HG03342 (cell line): ENCODE measurements at regions not wholly inside any gene's neighbourhood (a gene's known extent, or its start where the extent isn't known, plus 50 kb on each side); places are given as distances from the start of the nearest gene placed in this dataset.
A peak's percentile ranks its signal among the peaks of the same experiment; 100 is the strongest.

ENCODE experiments used
- ATAC-seq: cut with Tn5 transposase; IDR thresholded peaks from one replicate; pipeline ENCODE4 v1.9.1; 2021; ENCODE audit warnings: mild to moderate bottlenecking, moderate library complexity; ENCODE audit not compliant: unreplicated experiment

- ATAC-seq: no peak
Observed at GRCh38 chr15:35722501-35722900, 176.5 kb upstream of the DPH6 start.

GRCh38 chr15:35723120-35723847 lies 177.3 kb upstream of the DPH6 start:
- ATAC-seq: no peak

GRCh38 chr15:35723852-35724251 lies 177.9 kb upstream of the DPH6 start:
- no peak for ATAC-seq

GRCh38 chr15:35724626-35725025 lies 178.7 kb upstream of the DPH6 start:
- ATAC-seq: no peak

- no peak for ATAC-seq
Observed at GRCh38 chr15:35725353-35725752, 179.4 kb upstream of the DPH6 start.

GRCh38 chr15:35727627-35728026 lies 181.7 kb upstream of the DPH6 start:
- no peak for ATAC-seq

GRCh38 chr15:35728219-35728940 lies 182.4 kb upstream of the DPH6 start:
- no peak for ATAC-seq

- ATAC-seq: no peak
Observed at GRCh38 chr15:35736150-35736549, 190.2 kb upstream of the DPH6 start.

GRCh38 chr15:35737441-35737840 lies 191.5 kb upstream of the DPH6 start:
- no peak for ATAC-seq

GRCh38 chr15:35738370-35738769 lies 192.4 kb upstream of the DPH6 start:
- ATAC-seq: no peak

- no peak for ATAC-seq
Observed at GRCh38 chr15:35740761-35741160, 194.8 kb upstream of the DPH6 start.

- ATAC-seq: no peak
Observed at GRCh38 chr15:35741395-35741794, 195.4 kb upstream of the DPH6 start.

GRCh38 chr15:35741881-35742280 lies 195.9 kb upstream of the DPH6 start:
- no peak for ATAC-seq

- no peak for ATAC-seq
Observed at GRCh38 chr15:35743321-35743720, 197.4 kb upstream of the DPH6 start.

- ATAC-seq: no peak
Observed at GRCh38 chr15:35746121-35746520, 200.2 kb upstream of the DPH6 start.

- no peak for ATAC-seq
Observed at GRCh38 chr15:35748105-35748504, 202.1 kb upstream of the DPH6 start.

GRCh38 chr15:35750051-35750450 lies 204.1 kb upstream of the DPH6 start:
- no peak for ATAC-seq

- peak; percentile 69 for ATAC-seq
Observed at GRCh38 chr15:35751413-35752133, 205.6 kb upstream of the DPH6 start.

- no peak for ATAC-seq
Observed at GRCh38 chr15:35752134-35752466, 206.1 kb upstream of the DPH6 start.

GRCh38 chr15:35753486-35753885 lies 207.5 kb upstream of the DPH6 start:
- ATAC-seq: no peak

- no peak for ATAC-seq
Observed at GRCh38 chr15:35755237-35755802, 209.4 kb upstream of the DPH6 start.

- no peak for ATAC-seq
Observed at GRCh38 chr15:35756623-35757022, 210.7 kb upstream of the DPH6 start.
